ENCODE measurements at regions not wholly inside any gene's neighbourhood (a gene's known extent, or its start where the extent isn't known, plus 50 kb on each side); places are given as distances from the start of the nearest gene placed in this dataset.

- TF ChIP-seq, protein P1, sequence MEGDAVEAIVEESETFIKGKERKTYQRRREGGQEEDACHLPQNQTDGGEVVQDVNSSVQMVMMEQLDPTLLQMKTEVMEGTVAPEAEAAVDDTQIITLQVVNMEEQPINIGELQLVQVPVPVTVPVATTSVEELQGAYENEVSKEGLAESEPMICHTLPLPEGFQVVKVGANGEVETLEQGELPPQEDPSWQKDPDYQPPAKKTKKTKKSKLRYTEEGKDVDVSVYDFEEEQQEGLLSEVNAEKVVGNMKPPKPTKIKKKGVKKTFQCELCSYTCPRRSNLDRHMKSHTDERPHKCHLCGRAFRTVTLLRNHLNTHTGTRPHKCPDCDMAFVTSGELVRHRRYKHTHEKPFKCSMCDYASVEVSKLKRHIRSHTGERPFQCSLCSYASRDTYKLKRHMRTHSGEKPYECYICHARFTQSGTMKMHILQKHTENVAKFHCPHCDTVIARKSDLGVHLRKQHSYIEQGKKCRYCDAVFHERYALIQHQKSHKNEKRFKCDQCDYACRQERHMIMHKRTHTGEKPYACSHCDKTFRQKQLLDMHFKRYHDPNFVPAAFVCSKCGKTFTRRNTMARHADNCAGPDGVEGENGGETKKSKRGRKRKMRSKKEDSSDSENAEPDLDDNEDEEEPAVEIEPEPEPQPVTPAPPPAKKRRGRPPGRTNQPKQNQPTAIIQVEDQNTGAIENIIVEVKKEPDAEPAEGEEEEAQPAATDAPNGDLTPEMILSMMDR (IDR thresholded peaks at IDR 0.05; ENCODE audit: insufficient read depth, low read length) = no peak
- no peak for TF ChIP-seq GABPA (IDR thresholded peaks at IDR 0.05; ENCODE audit: low read depth)
- no peak for TF ChIP-seq SPI1 (IDR thresholded peaks at IDR 0.05; ENCODE audit: borderline replicate concordance, low read depth)
- no peak for TF ChIP-seq POLR2AphosphoS5 (IDR thresholded peaks at IDR 0.05; ENCODE audit: low read depth)
- TF ChIP-seq REST (IDR thresholded peaks at IDR 0.05; ENCODE audit: insufficient replicate concordance, low read depth) = no peak
These were observed 878.9 kb upstream of the SEL1L start for GRCh38 chr14:82412545-82412944.
